ENCODE measurements at regions not wholly inside any gene's neighbourhood (a gene's known extent, or its start where the extent isn't known, plus 50 kb on each side); places are given as distances from the start of the nearest gene placed in this dataset.
"Not testable (repeated sequence)": the region's sequence is repeated elsewhere in the genome, so short reads cannot be mapped to it uniquely, and the experiment has no call there.

DNA sequence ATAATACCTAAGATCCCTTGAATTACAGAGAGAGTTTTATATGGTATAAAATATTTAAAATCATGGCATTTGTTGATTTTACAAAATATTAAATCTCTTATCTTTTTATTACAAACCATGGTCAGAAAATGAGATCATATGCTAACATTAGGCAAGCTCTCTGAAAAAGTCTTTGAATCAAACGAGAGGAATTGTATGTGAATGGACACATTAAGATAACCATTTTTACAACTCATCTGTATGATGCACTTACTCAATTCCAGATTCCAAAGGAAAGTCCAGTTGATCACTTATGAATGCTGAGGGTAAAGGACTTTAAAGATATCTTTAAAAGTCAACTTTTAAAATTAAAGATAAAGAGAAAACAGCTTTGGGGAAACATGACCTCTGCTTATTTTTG lies 83.5 kb upstream of the LUZP2 start:
- no peak for DNase-seq

DNA sequence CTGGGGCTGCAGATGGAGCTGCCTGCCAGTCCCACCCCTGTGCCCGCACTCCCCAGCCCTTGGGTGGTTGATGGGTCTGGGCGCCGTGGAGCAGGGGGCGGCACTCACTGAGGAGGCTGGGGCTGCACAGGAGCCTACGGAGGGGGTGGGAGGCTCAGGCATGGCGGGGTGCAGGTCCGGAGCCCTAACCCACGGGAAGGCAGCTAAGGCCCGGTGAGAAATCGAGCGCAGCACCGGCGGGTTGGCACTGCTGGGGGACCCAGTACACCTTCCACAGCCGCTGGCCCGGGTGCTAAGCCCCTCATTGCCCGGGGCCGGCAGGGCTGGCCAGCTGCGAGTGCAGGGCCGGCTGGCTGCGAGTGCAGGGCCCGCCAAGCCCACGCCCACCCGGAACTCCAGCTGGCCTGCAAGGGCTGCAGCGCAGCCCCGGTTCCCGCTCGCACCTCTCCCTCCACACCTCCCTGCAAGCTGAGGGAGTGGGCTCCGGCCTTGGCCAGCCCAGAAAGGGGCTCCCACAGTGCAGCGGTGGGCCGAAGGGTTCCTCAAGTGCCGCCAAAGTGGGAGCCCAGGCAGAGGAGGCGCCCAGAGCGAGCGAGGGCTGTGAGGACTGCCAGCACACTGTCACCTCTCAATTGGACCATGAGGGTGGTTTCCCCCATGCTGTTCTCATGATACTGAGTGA lies 80.8 kb upstream of the LUZP2 start:
- DNase-seq = not testable (repeated sequence)

DNA sequence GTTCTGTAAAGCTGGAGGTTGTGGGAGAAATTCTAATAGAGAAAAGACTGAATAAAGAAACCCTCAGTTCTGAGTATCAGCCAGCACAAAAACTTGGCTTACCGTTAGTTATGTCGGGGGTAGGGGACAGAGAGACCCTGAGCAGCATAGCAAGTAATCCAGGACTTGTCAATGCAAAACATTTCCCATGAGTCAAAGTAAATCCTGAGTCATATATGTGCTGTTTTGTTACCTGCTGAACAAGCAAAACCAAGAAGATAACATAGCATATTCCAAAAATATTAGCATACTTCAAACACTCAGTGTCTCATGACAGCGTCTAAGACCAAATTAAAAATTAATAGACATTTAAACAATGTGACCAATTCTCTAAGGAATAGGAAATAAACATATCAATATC lies 75.1 kb upstream of the LUZP2 start:
- DNase-seq = no peak

DNA sequence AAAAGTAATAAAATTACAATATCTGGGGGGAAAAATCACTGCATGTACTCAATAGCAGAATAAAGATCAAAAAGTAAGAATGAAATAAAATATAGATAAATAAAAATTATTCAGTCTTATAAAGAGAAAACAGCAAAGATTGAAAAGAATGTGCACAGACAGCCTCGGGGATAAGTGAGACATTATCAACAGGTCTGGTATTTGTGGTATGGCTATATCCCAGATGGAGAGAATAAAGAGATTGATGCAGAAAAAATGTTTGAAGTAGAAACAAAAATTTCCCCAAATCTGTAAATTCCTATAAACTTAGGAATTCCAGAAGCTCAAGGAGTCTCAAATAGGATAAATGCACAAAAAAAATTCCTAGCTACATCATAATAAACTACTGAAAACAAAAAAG lies 74.5 kb upstream of the LUZP2 start:
- DNase-seq = no peak

DNA sequence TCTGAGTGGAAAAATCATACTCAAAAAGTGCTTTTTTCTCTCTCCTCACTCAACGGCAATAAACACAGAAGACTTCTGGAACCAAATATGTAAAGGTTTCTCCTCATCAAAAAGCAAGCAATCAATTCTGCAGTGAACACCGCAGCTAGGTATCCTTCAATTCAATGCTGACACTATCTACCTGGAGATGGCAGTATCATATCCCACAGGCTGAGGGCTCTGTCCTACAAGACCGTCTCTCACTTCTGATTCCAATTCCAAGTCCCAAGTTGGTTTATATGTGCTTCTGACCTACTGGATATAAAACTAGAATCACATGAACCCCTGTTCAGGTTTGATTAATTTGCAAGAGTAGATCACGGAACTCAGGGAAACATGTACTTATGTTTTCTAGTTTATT lies 59.7 kb upstream of the LUZP2 start:
- DNase-seq = no peak

All from CD4-positive, alpha-beta T cell treated with Interleukin-12 subunit alpha and Interleukin-12 subunit beta, for 1 hour (primary cell).